Esophagus squamous epithelium (tissue), 4 donors: ENCODE measurements at regions not wholly inside any gene's neighbourhood (a gene's known extent, or its start where the extent isn't known, plus 50 kb on each side); places are given as distances from the start of the nearest gene placed in this dataset.
A peak's percentile ranks its signal among the peaks of the same experiment; 100 is the strongest.

ENCODE experiments used
- POLR2A ChIP-seq, 4 donors: fragments of 450-650 bp; IDR thresholded peaks; one replicate each; pipeline ENCODE4 v1.6.1; 2017; ENCODE audit warnings: antibody characterized with exemption in 4 of 4, mild to moderate bottlenecking in 4 of 4, moderate library complexity in 3 of 4
- TF ChIP-seq, protein P1 (sequence below), 6 experiments: fragments of 450-650 bp in 4 of 6; fragments of 200-600 bp in 2 of 6; sonication (generic) in 2 of 6; IDR thresholded peaks; one replicate each; pipeline ENCODE4 v1.5.1; 2016 to 2019; ENCODE audit warnings: antibody characterized with exemption in 6 of 6, mild to moderate bottlenecking in 4 of 6, moderate library complexity in 4 of 6

DNA sequence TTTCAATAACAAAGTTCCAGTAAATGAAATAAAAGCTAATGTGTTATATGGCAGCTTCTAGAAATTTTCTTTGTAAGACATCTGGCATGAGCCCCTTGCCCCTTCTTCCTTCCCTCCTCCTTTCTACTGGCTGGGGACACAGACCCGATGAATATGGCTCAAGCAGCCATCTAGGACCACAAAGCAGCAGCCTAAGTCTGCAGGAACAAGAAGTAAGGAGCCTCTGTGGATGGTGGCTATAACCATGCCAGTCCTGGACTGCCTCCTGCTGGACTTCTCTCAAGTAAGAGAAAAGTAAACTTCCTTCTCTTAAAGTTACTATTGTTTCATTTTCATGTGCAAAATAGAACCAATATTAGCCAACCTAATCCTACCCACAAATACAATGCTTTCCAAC lies 114.9 kb upstream of the DST start:
- TF ChIP-seq, protein P1, sequence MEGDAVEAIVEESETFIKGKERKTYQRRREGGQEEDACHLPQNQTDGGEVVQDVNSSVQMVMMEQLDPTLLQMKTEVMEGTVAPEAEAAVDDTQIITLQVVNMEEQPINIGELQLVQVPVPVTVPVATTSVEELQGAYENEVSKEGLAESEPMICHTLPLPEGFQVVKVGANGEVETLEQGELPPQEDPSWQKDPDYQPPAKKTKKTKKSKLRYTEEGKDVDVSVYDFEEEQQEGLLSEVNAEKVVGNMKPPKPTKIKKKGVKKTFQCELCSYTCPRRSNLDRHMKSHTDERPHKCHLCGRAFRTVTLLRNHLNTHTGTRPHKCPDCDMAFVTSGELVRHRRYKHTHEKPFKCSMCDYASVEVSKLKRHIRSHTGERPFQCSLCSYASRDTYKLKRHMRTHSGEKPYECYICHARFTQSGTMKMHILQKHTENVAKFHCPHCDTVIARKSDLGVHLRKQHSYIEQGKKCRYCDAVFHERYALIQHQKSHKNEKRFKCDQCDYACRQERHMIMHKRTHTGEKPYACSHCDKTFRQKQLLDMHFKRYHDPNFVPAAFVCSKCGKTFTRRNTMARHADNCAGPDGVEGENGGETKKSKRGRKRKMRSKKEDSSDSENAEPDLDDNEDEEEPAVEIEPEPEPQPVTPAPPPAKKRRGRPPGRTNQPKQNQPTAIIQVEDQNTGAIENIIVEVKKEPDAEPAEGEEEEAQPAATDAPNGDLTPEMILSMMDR (IDR thresholded peaks at IDR 0.05) = peak in 4 of 6 experiments; percentile 25 to 55 (median 45)
- no peak for TF ChIP-seq POLR2A (IDR thresholded peaks at IDR 0.05)
